Spleen (tissue), 7 donors: ENCODE measurements at regions not wholly inside any gene's neighbourhood (a gene's known extent, or its start where the extent isn't known, plus 50 kb on each side); places are given as distances from the start of the nearest gene placed in this dataset.

Experiments
- CTCF ChIP-seq, 11 experiments: fragments of 200-600 bp in 7 of 11; fragments of 450-650 bp in 4 of 11; sonication (generic) in 4 of 11; IDR thresholded peaks in 8 of 11; conservative IDR thresholded peaks in 3 of 11; 1 replicate in 7 of 11; 2 replicates in 4 of 11; pipeline versions ENCODE4 v1.4.0 to v1.8.0; 2016 to 2021; ENCODE audit warnings: antibody characterized with exemption in 11 of 11, inconsistent platforms in 4 of 11, mild to moderate bottlenecking in 1 of 11
- POLR2A ChIP-seq, 3 donors: fragments of 450-650 bp; IDR thresholded peaks; one replicate each; pipeline ENCODE4 v1.5.1; 2017; ENCODE audit warnings: antibody characterized with exemption in 3 of 3, mild to moderate bottlenecking in 1 of 3
- POLR2AphosphoS5 ChIP-seq, 3 donors: sonication (generic); formaldehyde crosslinking; IDR thresholded peaks; one replicate each; pipeline ENCODE4 v1.5.1; 2017; ENCODE audit warnings: antibody characterized with exemption in 3 of 3
- donor health status: DM: no; HTN: no; CAD: no; lungs with moderate emphysema.
- donor health status: DM: no; HTN: no; CAD: no.
- donor health status: DM: no; HTN: no; CAD: no.

GRCh38 chr15:95127356-95127755 lies 896.0 kb downstream of the MCTP2 start:
- TF ChIP-seq CTCF (IDR thresholded peaks at IDR 0.05 in 8 of 11, conservative IDR thresholded peaks at IDR 0.05 in 3 of 11): no peak
- no peak for TF ChIP-seq POLR2AphosphoS5 (IDR thresholded peaks at IDR 0.05)
- no peak for TF ChIP-seq POLR2A (IDR thresholded peaks at IDR 0.05)
